Right ventricle myocardium superior (tissue), 1 donor: ENCODE measurements at regions not wholly inside any gene's neighbourhood (a gene's known extent, or its start where the extent isn't known, plus 50 kb on each side); places are given as distances from the start of the nearest gene placed in this dataset.

Experiments used
- ATAC-seq: fragments of 200-7000 bp; cut with Tn5 transposase; one replicate; pipeline ENCODE4 v1.9.1; 2020; ENCODE audit warnings: mild to moderate bottlenecking; ENCODE audit not compliant: poor library complexity
- DNase-seq: peaks from one replicate; pipeline ENCODE4 v3.0.0-alpha.2; 2020
- intact Hi-C: fragments of 100-400 bp; cut with DNase I; formaldehyde crosslinking; loops from one replicate; pipeline ENCODE4 v1.11.2; 2022
- donor health status: DM: no; HTN: yes; CAD: no; lungs with severe emphysema.

DNA sequence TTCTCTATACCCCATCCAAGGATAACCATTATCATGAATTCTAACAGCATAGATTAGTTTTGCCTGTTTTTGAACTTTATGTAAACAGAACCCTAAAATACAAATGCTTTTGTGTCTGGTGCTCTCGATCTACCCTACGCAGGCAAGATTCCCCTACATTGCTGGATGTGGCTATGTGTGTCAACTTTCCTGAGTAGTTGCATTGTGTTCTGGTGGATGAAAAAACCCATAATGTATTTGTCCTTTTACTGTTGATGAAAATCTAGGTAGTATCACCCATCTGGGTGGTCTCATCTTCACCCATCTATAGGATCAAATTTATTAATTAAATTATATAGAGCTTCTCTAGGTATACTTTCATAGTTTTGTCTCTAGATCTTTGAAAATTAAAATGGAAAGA, 211.7 kb downstream of the ANKRD60 start:
- intact Hi-C loops, result no loop called here
- no peak for DNase-seq
- ATAC-seq, result no peak

DNA sequence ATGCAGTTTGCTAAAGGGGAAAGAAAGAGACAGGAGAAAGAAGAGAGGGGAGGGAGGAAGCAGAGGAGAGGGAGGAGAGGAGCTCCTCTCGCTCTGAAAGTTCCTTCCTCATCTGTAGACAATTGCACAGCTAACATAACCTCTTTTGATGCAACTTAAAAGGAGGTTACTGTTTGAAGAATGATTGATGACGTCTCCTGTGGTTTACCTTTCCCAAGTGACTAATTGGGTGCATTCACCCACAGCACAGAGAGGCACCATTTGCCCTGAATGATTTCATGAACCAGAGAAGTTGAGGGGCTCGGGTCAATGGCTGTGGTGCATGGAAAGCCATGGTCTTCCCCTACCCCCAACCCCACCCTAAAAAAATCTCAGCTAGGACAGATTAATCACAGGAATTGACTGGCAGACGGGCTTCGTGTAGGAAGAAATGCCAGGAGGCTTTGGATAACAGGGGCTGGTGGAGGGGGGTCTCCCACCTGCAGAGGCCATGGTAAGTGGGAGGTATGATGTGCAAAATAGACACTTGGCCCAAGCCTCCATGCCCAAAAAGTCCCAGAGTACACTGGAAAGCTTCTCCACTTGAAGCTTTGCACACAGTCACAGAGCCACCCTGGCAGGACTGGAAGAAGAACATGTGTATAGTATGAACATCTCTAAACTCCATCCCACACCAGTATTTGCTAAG, 213.7 kb downstream of the ANKRD60 start:
- ATAC-seq (no peak), DNase-seq (no peak)
- intact Hi-C loops, result no loop called here

DNA sequence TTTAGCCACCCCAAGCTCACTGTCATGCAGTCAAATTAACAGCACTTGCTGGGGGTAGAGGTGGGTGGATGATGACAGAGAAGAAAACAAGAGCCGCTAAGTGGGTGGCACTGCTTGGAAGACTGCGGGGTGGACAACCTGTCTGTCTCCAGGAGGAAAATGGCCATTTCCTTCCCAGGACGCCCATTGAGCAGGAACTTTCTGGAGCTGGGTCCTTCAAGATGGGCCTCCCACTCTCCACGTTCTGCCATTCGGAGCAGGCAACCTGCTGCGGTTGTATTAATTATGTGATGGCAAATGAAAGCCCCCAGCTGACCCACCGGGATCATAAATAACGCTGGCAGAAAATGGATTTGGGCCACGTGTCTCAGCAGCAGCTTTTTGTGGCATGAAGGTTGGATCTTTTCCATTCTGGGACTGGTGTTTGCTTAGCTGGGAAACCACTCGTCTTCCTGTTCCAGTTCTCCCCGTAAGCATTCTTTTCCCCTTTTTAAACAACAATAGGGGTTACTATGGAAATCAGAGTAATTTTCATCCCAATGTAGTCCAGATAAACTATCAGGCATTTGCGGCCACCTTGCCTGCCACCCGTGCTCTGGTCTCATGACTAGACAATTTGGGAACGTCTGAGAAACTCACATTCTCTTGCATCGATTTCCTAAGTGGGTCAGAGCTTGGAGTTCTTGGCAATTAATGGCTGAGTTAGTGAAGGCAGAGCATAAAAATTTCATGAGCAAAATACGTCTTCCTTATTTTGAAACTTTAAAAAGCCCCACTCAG, 215.5 kb downstream of the ANKRD60 start:
- DNase-seq, result no peak
- ATAC-seq, result no peak
- intact Hi-C loops, result no loop called here

DNA sequence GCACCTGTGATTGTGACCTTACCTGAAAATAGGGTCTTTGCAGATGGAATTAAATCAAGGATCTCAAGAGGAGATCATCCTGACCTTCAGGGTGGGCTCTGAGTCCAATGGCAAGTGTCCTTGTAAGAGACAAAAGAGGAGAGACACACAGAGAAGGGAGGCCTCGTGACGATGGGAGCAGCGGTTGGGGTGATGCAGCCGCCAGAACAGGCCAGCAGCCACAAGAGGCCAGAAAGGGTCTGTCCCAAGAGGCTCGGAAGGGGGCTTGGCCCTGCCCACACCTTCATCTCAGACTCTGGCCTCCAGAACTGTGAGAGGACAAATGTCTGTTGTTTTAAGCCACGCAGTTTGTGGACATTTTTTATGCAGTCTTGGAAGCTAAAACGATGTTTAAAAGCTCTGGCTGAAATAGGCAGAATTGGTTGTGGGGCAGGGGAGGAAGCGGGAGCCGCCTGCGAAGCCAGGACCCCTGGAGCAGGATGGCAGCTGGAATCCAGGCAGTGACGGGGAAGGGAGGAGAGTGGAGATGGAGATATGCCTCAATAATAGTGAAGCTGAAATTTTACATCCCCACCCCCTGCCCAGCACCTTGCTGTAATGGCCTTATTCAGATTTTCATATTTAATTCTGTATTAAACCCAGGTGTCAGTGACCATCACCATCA, 216.4 kb downstream of the ANKRD60 start:
- DNase-seq (no peak), ATAC-seq (no peak)
- intact Hi-C loops, result no loop called here

DNA sequence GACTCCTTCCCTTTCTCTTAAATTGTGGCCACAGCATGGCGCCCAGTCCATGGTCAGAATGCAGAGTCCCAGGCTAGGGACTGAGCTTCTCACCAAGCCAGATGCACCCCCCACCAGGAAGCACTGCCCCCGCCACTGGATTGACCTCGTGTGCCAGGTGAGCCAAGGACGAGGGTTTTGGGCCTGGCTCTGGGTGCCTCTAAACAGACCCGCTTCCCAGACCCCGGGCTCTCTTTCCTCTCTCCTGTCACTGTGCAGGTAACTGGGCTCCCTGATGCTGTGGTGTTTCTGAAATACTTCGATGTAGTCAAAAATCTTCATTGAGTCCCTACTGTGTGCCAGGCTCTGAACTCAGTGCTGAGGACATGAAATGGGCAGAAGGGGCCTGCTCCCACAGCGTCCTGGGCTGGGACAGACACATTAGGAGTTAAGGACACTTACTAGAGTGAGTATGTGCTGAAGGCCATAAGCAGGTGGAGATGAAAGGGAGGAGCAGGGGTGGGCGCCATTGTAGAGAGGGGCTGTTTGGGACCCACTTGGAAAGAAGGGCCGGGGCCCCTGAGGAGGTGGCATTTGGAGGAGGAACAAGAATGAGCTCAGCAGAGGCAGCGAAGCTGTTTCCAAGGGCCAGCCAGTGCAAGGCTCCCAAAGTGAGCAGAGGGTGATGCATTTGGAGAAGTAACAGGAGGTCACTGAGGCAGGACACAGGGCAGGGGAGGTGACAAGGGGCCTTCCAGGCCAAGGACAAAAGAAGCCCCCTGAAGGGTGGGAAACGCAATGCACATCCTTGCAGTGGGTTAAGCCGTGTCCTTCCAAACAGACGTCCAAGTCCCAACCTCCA, 217.1 kb downstream of the ANKRD60 start:
- no peak for ATAC-seq
- intact Hi-C loops, result no loop called here
- no peak for DNase-seq

DNA sequence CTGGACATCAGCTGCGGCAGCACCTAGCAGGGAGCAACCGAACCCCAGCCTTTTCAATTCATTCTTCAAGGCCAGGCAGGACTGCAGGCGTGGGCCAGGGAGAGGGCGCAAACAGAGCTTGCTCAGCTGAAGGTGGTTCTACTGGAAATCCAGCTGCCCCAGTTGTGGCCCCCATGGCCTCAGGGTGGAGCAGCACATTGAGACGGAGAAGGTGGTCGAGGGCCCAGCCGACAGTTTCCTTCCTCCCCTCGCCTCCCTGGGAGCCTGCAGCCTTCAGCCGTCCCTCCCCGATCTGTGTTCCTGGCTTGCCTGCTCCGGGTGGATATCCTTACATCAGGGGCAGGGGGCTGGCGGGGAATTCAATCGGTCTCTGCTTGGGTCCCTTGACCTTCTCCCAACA, 217.8 kb downstream of the ANKRD60 start:
- ATAC-seq, result no peak
- intact Hi-C loops, result no loop called here

DNA sequence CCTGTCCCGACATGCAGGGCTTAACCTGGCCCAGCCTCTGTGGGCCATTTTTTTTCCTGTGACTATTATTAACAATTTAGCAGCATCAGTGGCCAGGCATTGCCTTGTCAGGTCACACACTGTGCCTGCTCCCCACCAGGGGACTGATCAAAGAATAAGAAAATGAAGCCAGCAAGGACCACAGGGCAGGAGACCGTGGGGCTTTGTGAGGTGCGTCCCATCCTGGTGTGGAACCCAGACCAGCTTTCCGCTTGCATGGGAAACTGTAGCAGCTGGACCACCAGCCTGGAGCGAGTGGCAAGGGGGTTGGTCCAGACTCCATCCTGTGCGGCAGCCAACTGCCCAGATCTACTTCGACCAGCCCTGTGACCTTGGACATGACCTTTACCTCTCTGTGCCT, 218.3 kb downstream of the ANKRD60 start:
- no peak for DNase-seq
- ATAC-seq, result no peak
- intact Hi-C loops, result no loop called here

More for the DNA sequence above, 217.8 kb downstream of the ANKRD60 start:
- no peak for DNase-seq

DNA sequence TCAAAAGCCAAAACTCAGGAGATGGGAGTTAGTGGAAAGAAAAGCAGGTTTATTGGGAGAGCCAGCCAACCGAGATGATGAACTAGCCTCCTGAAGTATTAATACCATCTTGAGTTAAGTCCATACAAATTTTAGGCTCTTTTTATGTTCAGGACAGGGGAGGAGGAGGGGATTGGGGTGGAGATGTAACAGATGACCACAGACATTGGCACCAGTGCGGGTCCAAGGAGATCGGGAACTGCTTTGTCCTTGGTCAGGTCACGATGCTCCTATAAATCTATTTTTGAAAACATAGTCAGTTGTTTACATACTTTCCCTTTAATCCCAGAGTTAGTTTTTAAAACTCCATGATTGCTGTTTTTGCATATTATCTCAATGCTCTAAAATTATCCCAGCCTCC, 219.6 kb downstream of the ANKRD60 start:
- intact Hi-C loops, result no loop called here
- no peak for ATAC-seq
- DNase-seq, result no peak

DNA sequence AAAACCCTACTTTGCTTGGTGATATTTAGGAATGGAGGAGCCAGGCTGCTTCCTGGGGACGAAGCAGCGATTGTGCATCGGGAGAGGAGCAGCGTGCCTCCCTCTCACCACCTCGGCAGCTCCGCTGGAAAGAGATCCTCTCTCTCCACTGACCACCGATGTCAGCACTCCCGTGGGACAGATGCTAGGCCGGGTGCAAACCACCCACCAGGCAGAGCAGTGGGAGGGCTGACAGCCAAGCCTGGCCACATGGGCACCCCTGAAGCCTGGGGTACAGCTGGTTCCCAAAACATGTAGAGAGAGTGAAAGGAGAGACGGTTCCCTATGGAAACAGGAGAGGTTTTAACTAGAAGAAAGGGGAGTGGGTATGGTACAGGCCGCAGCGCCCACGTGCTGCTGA, 220.0 kb downstream of the ANKRD60 start:
- no peak for DNase-seq
- intact Hi-C loops, result no loop called here
- no peak for ATAC-seq

DNA sequence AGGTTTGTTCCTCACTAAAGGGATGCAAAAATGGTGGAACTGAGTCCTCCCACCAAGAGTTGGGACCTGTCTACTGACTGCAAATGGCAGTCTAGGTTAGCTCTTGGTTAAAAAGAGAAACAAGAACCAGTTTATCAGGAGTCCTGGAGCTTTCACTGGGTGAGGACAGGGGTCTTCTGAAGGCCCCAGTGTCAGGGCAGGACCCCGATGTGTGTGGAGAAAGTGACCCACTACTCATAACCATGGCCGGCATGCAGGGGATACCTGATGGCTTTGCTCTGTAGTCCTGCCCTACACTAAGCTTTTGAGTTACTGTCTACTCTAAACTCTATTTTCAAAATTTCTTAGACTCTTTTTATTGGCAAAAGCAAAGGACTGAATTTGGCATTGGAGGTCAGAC, 220.5 kb downstream of the ANKRD60 start:
- DNase-seq, result no peak
- ATAC-seq, result no peak
- intact Hi-C loops, result no loop called here

DNA sequence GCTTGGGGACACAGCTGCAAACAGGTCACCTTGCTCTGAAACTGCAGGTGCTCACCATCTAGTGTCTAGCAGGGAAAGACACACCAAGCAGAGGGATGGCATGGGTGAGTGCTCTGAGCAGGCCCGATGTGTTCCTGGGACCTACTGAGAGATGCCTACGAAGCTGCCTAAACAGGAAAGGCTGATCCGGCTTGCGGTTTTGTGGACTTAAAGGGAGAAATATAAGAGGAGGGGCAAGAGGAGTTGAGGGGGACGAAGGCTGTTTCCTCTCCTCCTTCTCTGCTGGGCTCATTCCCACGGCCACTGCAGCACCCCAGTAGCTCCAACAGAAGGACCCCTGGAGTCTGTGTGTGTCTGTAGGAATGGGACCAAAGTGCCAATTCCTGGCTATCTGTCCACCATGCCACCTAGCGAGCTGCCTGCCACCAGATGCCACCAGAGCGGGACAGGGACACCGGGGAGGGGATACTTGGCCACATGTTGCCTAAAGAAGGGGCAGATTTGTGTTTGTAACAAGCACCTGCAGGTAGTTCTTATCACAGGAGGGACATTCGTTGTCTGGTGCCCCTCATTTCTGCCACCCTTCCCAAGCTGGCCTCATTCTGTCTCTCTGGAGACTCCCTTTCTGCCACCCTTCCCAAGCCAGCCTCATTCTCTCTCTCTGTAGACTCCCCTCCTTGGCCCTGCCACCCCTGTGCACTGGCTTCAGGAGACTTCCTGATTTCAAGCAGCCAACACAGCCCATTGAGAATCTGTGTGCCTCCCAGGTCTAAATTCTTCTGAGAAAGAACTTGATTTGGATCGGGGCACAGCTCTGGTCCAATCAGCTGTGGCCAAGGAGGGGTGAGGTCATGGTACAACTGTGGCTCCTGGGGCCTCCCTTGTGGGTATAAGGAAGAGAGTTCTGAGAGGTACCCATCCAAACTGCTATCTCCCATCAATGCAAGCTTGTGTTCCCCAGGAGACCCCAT, 221.8 kb downstream of the ANKRD60 start:
- no peak for DNase-seq
- no peak for ATAC-seq

DNA sequence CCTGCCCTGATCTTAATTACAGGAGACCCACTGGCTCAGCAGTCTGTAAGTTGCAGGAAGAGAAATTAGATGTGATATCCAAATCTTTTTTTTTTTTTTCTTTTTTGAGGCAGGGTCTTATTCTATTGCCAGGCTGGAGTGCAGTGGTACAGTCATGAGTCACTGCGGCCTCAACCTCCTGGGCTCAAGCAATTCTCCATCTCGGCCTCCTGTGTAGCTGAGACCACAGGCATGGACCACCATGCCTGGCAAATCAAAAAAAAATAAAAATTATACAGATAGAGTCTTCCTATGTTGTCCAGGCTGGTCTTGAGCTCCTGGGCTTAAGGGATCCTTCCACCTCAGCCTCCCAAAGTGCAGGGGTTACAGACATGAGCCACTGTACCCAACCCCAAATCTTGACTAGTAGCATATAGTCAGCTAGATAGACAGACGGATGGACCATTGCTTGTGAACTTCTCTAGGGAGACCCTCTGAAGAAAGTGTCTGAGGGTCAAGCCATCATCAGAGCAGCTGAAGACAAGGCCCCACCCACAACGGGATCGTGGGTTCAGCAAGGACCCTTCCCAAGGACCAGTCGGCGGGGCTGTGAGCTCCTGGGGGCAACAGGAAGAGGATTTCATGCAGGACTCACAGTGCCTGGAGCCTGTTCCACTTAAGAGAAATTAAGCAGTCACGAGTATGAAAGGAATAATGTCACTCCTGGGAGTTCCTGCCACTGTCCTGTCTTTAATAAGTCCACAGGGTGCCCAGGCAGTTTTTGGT, 222.7 kb downstream of the ANKRD60 start:
- ATAC-seq (no peak), DNase-seq (no peak)
- intact Hi-C loops, result no loop called here

More for the DNA sequence above, 221.8 kb downstream of the ANKRD60 start:
- intact Hi-C loops, result no loop called here

DNA sequence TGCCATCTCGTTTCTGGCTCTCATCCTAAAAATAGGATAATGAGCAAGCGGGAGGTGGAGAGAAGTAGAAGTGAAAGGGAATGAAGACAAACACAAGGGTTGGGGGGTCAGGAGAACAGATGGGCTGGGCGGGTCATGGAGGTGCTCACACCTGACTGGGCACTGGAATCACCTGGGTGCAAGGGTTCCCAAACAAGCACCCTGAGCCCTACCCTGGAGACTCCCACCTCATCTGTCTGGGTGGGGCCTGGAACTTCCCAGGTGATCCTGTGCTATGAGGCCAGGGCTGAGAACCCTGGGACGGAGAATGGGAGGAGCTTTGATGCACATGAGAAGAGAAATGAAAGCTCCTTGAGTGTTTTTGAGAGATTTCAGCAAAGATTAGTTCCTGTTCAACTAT, 223.6 kb downstream of the ANKRD60 start:
- intact Hi-C loops, result no loop called here
- ATAC-seq, result no peak
- no peak for DNase-seq

DNA sequence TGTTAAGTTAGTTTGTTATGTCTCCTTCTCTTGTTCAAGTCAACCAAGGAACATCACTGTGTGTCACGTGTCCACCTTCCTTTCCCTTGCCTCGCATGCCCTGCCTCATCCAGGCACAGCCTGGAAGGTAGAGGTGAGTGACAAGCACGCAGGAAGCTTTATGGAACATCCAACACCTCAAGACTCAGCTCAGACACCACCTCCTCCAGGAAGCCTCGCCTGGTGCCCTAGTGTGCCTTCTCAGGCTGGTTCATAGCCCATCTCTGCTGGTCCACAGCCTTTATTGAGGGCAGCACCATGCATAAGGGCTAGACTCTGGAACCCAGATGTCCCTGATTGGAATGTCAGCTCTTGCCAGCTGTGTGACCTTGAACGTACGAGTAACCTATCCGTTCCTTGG, 224.3 kb downstream of the ANKRD60 start:
- intact Hi-C loops, result no loop called here
- DNase-seq (no peak), ATAC-seq (no peak)

DNA sequence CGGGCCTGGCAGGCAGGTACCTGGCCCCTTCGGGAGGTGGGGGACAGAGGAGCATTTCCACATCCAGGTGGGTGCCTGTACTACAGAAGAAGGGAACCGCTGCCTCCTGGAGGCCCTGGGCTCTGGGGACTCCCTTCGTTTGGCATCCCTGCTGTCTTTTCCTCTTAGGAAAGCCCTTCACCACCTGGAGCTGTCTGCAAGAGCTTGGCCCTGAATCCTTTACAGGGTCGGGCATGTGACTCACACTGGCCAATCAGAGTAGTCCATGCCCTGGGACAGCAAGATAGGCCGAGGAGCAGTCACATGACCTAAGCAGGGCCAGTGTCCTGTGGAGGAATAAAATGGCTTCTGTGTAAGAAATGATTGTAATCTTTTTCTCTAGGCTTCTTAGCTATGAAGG, 224.9 kb downstream of the ANKRD60 start:
- DNase-seq (no peak), ATAC-seq (no peak)
- intact Hi-C loops, result no loop called here

DNA sequence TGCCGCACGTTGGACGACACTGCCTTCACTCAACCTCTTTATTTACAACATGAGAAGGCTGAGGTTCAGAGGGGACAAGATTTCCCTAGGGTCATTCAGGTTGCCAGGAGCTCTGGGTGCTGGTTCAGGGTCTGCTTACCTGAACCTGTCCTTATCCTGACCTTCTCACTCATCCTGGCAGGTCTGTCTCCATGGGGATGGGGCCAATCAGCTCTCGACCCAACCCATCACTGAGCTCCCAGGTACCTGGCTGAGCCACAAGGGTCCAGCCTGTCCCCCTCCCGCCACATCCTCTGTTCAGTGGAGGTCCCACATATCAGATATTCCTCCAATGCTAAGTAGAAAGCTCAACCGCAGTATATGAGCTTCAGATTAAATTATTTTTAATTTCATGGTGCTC, 225.6 kb downstream of the ANKRD60 start:
- ATAC-seq, result no peak
- DNase-seq, result no peak
- intact Hi-C loops, result no loop called here

DNA sequence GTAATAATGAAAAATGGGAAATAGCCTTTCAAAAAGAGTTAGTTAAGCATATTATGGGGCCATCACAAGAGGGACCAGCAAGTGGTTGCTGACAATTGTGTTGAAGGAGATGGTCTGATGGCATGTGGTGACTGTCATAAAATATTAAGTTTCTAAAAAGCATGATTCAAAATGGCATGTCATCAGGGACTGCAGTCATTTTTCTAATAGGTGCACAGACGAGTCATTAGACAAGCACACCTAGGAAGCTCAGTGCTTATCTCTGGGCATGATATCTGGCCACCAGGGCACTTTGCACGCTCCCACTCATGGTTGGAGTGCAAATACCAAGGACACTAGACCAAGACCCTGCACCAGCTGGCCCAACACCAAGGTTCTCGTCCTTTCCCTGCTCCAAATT, 226.5 kb downstream of the ANKRD60 start:
- DNase-seq (no peak), ATAC-seq (no peak)
- intact Hi-C loops, result no loop called here
